Motor neuron (in vitro differentiated cells): ENCODE measurements at regions not wholly inside any gene's neighbourhood (a gene's known extent, or its start where the extent isn't known, plus 50 kb on each side); places are given as distances from the start of the nearest gene placed in this dataset.
A peak's percentile ranks its signal among the peaks of the same experiment; 100 is the strongest.

Source experiments
- ATAC-seq, 8 experiments: fragments of 200-7000 bp; cut with Tn5 transposase; replicated peaks in 6 of 8; 2 replicates each; pipeline ENCODE4 v1.8.0; 2021; ENCODE audit warnings: mild to moderate bottlenecking in 8 of 8, moderate library complexity in 8 of 8
- H3K27ac ChIP-seq, 2 donors: fragments of 250-450 bp; sonication (Bioruptor Pico); 2 replicates each; pipeline ENCODE4 v1.9.0; 2021; ENCODE audit warnings: antibody characterized with exemption in 2 of 2, mild to moderate bottlenecking in 2 of 2, moderate library complexity in 1 of 2
- H3K4me1 ChIP-seq, 2 donors: fragments of 250-450 bp; sonication (Bioruptor Pico); replicated peaks in 1 of 2; 2 replicates each; pipeline ENCODE4 v1.6.1; 2021; ENCODE audit warnings: antibody characterized with exemption in 2 of 2, mild to moderate bottlenecking in 2 of 2, moderate library complexity in 1 of 2
- H3K4me3 ChIP-seq, 5 donors: fragments of 250-450 bp; sonication (Bioruptor Pico); 2 replicates each; pipeline ENCODE4 v1.9.0; 2021; ENCODE audit warnings: antibody characterized with exemption in 5 of 5, mild to moderate bottlenecking in 5 of 5, moderate library complexity in 4 of 5
- WGBS, 10 experiments: fragments of 450-650 bp; shearing (Covaris generic); methylation state at CpG; one replicate each; pipeline ENCODE4 v1.0.0; 2022; 5-methylcytosine and 5-hydroxymethylcytosine counted together
- in situ Hi-C, 9 experiments: fragments of 400-800 bp; cut with MboI; loops; one replicate each; pipeline ENCODE4 v1.15.0; 2021; ENCODE audit warnings: low sequenced_read_pairs in 9 of 9, low pct_unique_long_range_greater_than_20kb in 2 of 9; ENCODE audit not compliant: unreplicated experiment in 9 of 9

- Histone ChIP-seq H3K4me3 (no peak overlapping the region), H3K4me1 (peaks cover 3 to 14% of the 10 kb centered on the region in 2 donors), H3K27ac (no peak overlapping the region)
- ATAC-seq = no peak
- in situ Hi-C loops = no loop called here
Measured at GRCh38 chr4:55757356-55757952, 62.1 kb upstream of the EXOC1L start.

GRCh38 chr4:55758066-55758465 is 61.5 kb upstream of the EXOC1L start:
- 13 to 100% (median 92%) methylated on average over 1 to 2 of the region's 2 CpGs; no CpG with 5 or more reads in 3 of the 10 experiments for WGBS, 10 experiments
- in situ Hi-C loops = no loop called here
- ATAC-seq = peak in 1 of 8 experiments; percentile 39

GRCh38 chr4:55758570-55758969 is 61.0 kb upstream of the EXOC1L start:
- 67 to 100% (median 92%) methylated on average over 1 to 3 of the region's 4 CpGs; no CpG with 5 or more reads in 4 of the 10 experiments for WGBS, 10 experiments
- in situ Hi-C loops = no loop called here
- no peak overlapping the region for H3K27ac ChIP-seq
- H3K4me3 ChIP-seq = no peak overlapping the region
- peaks cover 7 to 17% of the 10 kb centered on the region in 2 donors for H3K4me1 ChIP-seq
- no peak for ATAC-seq

More at GRCh38 chr4:55758066-55758465, 61.5 kb upstream of the EXOC1L start:
- Histone ChIP-seq H3K27ac (no peak overlapping the region), H3K4me1 (peaks cover 4 to 12% of the 10 kb centered on the region in 2 donors), H3K4me3 (no peak overlapping the region)

- WGBS, 10 experiments = 13 to 71% (median 33%) methylated on average over 1 to 3 of the region's 3 CpGs
- peaks cover 7 to 20% of the 10 kb centered on the region in 2 donors for H3K4me1 ChIP-seq
- no peak overlapping the region for H3K4me3 ChIP-seq
- in situ Hi-C loops = no loop called here
- peak in 5 of 8 experiments; percentile 86 to 95 (median 91) for ATAC-seq
- H3K27ac ChIP-seq = no peak overlapping the region
Measured at GRCh38 chr4:55762819-55763218, 56.8 kb upstream of the EXOC1L start.

GRCh38 chr4:55763996-55764395 is 55.6 kb upstream of the EXOC1L start:
- ATAC-seq = no peak
- WGBS, 10 experiments = 36 to 84% (median 61%) methylated on average over 1 to 2 of the region's 2 CpGs; no CpG with 5 or more reads in 2 of the 10 experiments
- no peak overlapping the region for H3K27ac ChIP-seq
- in situ Hi-C loops = no loop called here
- H3K4me1 ChIP-seq = peaks cover 7 to 24% of the 10 kb centered on the region in 2 donors
- H3K4me3 ChIP-seq = no peak overlapping the region

- 30 to 93% (median 78%) methylated on average over 1 to 5 of the region's 6 CpGs for WGBS, 10 experiments
- H3K4me3 ChIP-seq = no peak overlapping the region
- no peak for ATAC-seq
- no peak overlapping the region for H3K27ac ChIP-seq
- in situ Hi-C loops = no loop called here
- H3K4me1 ChIP-seq = peaks cover 7 to 24% of the 10 kb centered on the region in 2 donors
Measured at GRCh38 chr4:55765070-55765469, 54.5 kb upstream of the EXOC1L start.

GRCh38 chr4:55768291-55768690 is 51.3 kb upstream of the EXOC1L start:
- in situ Hi-C loops = no loop called here
- 50 to 100% (median 86%) methylated on average over 1 to 3 of the region's 3 CpGs; no CpG with 5 or more reads in 1 of the 10 experiments for WGBS, 10 experiments
- peaks cover under 1 to 9% of the 10 kb centered on the region in 2 donors for H3K4me1 ChIP-seq
- peak in 4 of 8 experiments; percentile 27 to 63 (median 36) for ATAC-seq
- no peak overlapping the region for H3K27ac ChIP-seq
- H3K4me3 ChIP-seq = no peak overlapping the region
